ENCODE measurements at regions not wholly inside any gene's neighbourhood (a gene's known extent, or its start where the extent isn't known, plus 50 kb on each side); places are given as distances from the start of the nearest gene placed in this dataset.

DNA sequence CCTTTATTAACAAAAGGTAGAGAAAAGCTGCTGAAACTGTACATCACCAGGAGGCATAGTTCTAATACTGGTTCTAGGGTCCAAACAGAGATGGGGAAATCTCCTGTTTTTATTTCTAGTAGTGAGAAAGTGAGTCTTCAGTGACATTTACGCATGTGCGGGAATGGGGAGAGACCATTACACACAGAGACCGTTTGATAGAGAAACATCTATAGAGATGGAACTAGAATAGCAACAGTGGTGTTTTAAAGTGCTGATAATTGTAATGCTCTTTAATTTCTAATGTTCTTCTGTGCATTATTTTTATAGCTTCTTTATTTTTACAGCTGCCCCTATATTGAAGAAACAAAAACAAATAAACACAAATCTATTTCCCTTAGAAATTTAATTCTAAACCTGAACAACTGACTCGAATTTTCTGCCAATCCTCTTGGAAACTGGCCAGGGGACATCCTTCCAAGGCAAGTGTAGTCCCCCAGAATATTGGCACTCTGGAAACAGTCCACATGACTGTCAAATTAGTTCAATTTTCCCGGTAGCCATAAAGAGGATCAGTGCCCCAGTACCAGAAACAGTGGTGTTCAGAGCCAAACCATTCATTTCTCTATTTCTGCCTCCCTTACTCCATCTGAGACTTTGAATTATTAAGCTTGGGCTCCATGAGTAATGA is 260.9 kb downstream of the ICOS start:
- H3K4me1 ChIP-seq: no peaks in the 10 kb centered on the region
- 72 to 82% (median 75%) methylated on average over 5 of the region's 5 CpGs for WGBS, 5 donors
- H3K4me3 ChIP-seq: no peak overlapping the region
- TF ChIP-seq EP300 (IDR thresholded peaks at IDR 0.05) (no peak), POLR2AphosphoS5 (IDR thresholded peaks at IDR 0.05) (no peak), POLR2A (IDR thresholded peaks at IDR 0.05) (no peak)
- TF ChIP-seq, protein P1, sequence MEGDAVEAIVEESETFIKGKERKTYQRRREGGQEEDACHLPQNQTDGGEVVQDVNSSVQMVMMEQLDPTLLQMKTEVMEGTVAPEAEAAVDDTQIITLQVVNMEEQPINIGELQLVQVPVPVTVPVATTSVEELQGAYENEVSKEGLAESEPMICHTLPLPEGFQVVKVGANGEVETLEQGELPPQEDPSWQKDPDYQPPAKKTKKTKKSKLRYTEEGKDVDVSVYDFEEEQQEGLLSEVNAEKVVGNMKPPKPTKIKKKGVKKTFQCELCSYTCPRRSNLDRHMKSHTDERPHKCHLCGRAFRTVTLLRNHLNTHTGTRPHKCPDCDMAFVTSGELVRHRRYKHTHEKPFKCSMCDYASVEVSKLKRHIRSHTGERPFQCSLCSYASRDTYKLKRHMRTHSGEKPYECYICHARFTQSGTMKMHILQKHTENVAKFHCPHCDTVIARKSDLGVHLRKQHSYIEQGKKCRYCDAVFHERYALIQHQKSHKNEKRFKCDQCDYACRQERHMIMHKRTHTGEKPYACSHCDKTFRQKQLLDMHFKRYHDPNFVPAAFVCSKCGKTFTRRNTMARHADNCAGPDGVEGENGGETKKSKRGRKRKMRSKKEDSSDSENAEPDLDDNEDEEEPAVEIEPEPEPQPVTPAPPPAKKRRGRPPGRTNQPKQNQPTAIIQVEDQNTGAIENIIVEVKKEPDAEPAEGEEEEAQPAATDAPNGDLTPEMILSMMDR (IDR thresholded peaks at IDR 0.05): no peak
- no peaks in the 10 kb centered on the region for H3K9me3 ChIP-seq
- no peaks in the 10 kb centered on the region for H3K27me3 ChIP-seq
- no peaks in the 10 kb centered on the region for H3K36me3 ChIP-seq
- no peak overlapping the region for H3K27ac ChIP-seq
- intact Hi-C loops (cut with DNase I; ENCODE audit: low total_unique reads): no loop called here
- DNase-seq: no peak

DNA sequence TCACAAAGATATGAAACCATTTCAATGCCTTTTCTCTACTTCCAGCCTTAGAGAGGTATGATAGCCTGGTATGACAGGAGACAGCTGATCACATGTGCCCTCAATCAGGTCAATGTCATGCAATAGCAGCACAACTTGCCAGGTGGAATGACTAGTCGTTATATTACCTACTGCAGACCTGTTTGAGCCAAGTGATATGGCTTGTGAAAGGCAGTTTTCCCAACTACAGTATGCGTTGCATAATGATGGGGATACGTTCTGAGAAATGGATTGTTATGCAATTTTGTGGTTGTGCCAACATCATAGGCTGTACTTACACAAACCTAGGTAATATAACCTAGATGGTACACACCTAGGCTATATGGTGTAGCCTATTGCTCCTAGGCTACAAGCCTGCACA is 262.8 kb downstream of the ICOS start:
- H3K4me1 ChIP-seq: no peaks in the 10 kb centered on the region
- H3K36me3 ChIP-seq: no peaks in the 10 kb centered on the region
- intact Hi-C loops (cut with DNase I; ENCODE audit: low total_unique reads): no loop called here
- H3K27ac ChIP-seq: no peak overlapping the region
- TF ChIP-seq, protein P1 (IDR thresholded peaks at IDR 0.05): no peak
- TF ChIP-seq POLR2AphosphoS5 (IDR thresholded peaks at IDR 0.05) (no peak), EP300 (IDR thresholded peaks at IDR 0.05) (no peak), POLR2A (IDR thresholded peaks at IDR 0.05) (no peak)
- H3K27me3 ChIP-seq: no peaks in the 10 kb centered on the region
- H3K4me3 ChIP-seq: no peak overlapping the region
- DNase-seq: no peak
- 69 to 87% (median 74%) methylated on average over 3 of the region's 3 CpGs for WGBS, 5 donors
- H3K9me3 ChIP-seq: no peaks in the 10 kb centered on the region

DNA sequence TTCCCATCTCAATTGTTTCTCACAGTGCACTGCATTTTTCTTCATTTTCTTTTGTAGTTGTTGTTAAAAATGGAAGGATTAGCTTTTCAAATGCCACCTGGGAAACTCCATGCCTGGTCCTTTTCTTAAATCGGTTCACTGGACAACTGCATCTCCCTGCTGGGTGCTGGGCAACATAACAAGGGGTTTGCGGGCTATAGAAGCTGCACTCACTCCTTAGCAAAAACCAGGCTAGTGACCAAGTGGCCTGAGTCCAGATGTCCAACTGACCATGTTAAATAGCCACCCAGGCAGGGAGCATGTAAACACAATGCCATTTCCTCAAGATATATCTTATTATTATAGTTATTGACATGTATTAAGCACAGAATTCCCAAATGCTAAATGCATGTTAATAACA is 264.9 kb downstream of the ICOS start:
- Histone ChIP-seq H3K4me1 (no peaks in the 10 kb centered on the region), H3K27ac (no peak overlapping the region), H3K36me3 (no peaks in the 10 kb centered on the region), H3K4me3 (no peak overlapping the region), H3K9me3 (no peaks in the 10 kb centered on the region), H3K27me3 (no peaks in the 10 kb centered on the region)
- no peak for DNase-seq
- intact Hi-C loops (cut with DNase I; ENCODE audit: low total_unique reads): no loop called here
- WGBS, 5 donors: 88 to 94% (median 90%) methylated on average over 2 of the region's 2 CpGs
- no peak for TF ChIP-seq POLR2A (IDR thresholded peaks at IDR 0.05)
- no peak for TF ChIP-seq EP300 (IDR thresholded peaks at IDR 0.05)
- TF ChIP-seq, protein P1 (IDR thresholded peaks at IDR 0.05): no peak
- no peak for TF ChIP-seq POLR2AphosphoS5 (IDR thresholded peaks at IDR 0.05)

DNA sequence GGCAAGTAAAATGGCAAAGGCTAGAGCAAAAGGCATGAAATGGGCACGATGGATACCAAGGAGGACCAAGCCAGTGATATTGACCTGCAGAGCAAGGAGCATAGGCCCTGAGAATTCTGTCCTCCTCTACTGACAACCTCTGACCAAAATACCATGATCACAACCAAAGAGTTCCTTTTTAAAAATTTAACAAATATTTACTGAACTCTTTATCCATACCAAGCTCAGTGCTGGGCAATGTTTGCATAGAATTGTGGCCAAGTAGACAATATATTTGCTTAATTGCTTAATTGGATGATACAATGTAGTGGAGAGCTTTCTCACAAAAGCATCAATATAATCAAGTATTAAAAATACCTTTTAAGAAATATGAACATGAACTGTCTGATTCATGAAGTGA is 265.7 kb downstream of the ICOS start:
- no peak for TF ChIP-seq POLR2A (IDR thresholded peaks at IDR 0.05)
- no peak for TF ChIP-seq POLR2AphosphoS5 (IDR thresholded peaks at IDR 0.05)
- TF ChIP-seq, protein P1 (IDR thresholded peaks at IDR 0.05): no peak
- no peak for TF ChIP-seq EP300 (IDR thresholded peaks at IDR 0.05)
- Histone ChIP-seq H3K4me3 (no peak overlapping the region), H3K9me3 (no peaks in the 10 kb centered on the region), H3K36me3 (no peaks in the 10 kb centered on the region), H3K4me1 (no peaks in the 10 kb centered on the region), H3K27me3 (no peaks in the 10 kb centered on the region), H3K27ac (no peak overlapping the region)
- intact Hi-C loops (cut with DNase I; ENCODE audit: low total_unique reads): no loop called here
- 80 to 88% (median 84%) methylated on average over 1 of the region's 1 CpG for WGBS, 5 donors
- no peak for DNase-seq

Measured in stomach (tissue), 8 donors.